ENCODE measurements at regions not wholly inside any gene's neighbourhood (a gene's known extent, or its start where the extent isn't known, plus 50 kb on each side); places are given as distances from the start of the nearest gene placed in this dataset.

DNA sequence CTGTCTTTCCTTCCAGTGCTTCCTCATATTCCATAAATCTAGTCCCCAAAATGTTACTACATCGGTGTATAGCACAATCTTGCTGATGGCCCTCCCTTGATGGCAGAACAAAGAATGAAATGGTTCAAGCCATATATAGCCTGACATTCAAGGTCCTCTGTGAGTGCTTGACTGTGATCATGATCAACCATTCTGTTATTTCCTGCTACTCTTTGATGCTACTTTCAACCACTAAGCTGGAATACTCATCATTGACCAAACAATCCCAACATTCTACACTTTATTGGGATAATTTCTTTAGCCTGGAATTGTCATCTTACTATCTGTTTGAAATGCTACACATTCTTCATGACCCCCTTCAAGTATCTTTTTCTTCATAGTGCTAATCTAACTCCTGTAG, 633.9 kb downstream of the PLCL1 start:
- Histone ChIP-seq H3K27ac (ENCODE audit: low read depth in 1 of 2, low read length in 2 of 2) (no peak overlapping the region), H3K27me3 (ENCODE audit: control insufficient read depth in 1 of 2, insufficient read depth in 2 of 2, low read length in 2 of 2) (peaks cover 0 to 6% of the 10 kb centered on the region in 2 experiments), H3K9me3 (ENCODE audit: control insufficient read depth in 1 of 2, insufficient read depth in 1 of 2, low read length in 2 of 2) (no peaks in the 10 kb centered on the region), H3K4me1 (ENCODE audit: insufficient read depth, low read length) (no peaks in the 10 kb centered on the region), H3K36me3 (ENCODE audit: insufficient read depth, low read length) (no peaks in the 10 kb centered on the region), H3K4me3 (ENCODE audit: low read length) (no peak overlapping the region)
- Mint-ChIP-seq H3K27me3 (peaks cover 12% of the 10 kb centered on the region), H3K36me3 (ENCODE audit: low read depth) (no peaks in the 10 kb centered on the region), H3K4me1 (ENCODE audit: low read depth) (no peaks in the 10 kb centered on the region), H3K4me3 (no peak overlapping the region), H3K27ac (no peak overlapping the region), H3K9me3 (no peaks in the 10 kb centered on the region)
- ATAC-seq (ENCODE audit: poor library complexity) (no peak), DNase-seq (no peak)
- TF ChIP-seq, protein P1, sequence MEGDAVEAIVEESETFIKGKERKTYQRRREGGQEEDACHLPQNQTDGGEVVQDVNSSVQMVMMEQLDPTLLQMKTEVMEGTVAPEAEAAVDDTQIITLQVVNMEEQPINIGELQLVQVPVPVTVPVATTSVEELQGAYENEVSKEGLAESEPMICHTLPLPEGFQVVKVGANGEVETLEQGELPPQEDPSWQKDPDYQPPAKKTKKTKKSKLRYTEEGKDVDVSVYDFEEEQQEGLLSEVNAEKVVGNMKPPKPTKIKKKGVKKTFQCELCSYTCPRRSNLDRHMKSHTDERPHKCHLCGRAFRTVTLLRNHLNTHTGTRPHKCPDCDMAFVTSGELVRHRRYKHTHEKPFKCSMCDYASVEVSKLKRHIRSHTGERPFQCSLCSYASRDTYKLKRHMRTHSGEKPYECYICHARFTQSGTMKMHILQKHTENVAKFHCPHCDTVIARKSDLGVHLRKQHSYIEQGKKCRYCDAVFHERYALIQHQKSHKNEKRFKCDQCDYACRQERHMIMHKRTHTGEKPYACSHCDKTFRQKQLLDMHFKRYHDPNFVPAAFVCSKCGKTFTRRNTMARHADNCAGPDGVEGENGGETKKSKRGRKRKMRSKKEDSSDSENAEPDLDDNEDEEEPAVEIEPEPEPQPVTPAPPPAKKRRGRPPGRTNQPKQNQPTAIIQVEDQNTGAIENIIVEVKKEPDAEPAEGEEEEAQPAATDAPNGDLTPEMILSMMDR (IDR thresholded peaks at IDR 0.05), result no peak
- CTCF ChIA-PET, result no interaction called here
- intact Hi-C loops (cut with DNase I, micrococcal nuclease), result no loop called here
- POLR2A ChIA-PET, result no interaction called here

DNA sequence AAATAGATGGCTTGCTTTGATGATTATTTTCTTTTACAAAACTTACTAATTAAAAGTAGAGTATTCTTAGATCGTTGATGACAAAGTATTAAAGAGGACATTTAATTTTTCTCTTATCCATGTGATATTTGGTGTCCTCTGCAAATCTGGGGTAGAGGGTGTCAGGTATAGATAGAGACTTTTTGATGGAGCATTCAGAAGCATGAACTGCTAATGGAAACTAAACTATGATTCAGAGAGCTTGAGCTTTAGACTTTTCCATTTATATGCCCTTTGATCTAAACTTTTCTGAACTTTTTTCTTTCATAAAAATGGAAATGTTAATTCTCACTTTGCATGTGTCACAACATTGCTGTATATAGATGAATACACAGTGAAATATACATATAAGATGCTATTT, 619.7 kb downstream of the PLCL1 start:
- Histone ChIP-seq H3K27ac (ENCODE audit: low read depth in 1 of 2, low read length in 2 of 2) (no peak overlapping the region), H3K4me3 (ENCODE audit: low read length) (no peak overlapping the region), H3K4me1 (ENCODE audit: insufficient read depth, low read length) (no peaks in the 10 kb centered on the region), H3K36me3 (ENCODE audit: insufficient read depth, low read length) (no peaks in the 10 kb centered on the region), H3K9me3 (ENCODE audit: control insufficient read depth in 1 of 2, insufficient read depth in 1 of 2, low read length in 2 of 2) (no peaks in the 10 kb centered on the region), H3K27me3 (ENCODE audit: control insufficient read depth in 1 of 2, insufficient read depth in 2 of 2, low read length in 2 of 2) (no peaks in the 10 kb centered on the region)
- Mint-ChIP-seq H3K36me3 (ENCODE audit: low read depth) (no peaks in the 10 kb centered on the region), H3K4me1 (ENCODE audit: low read depth) (no peaks in the 10 kb centered on the region), H3K27ac (no peak overlapping the region), H3K27me3 (peaks cover 6% of the 10 kb centered on the region), H3K9me3 (no peaks in the 10 kb centered on the region), H3K4me3 (no peak overlapping the region)
- TF ChIP-seq, protein P1 (IDR thresholded peaks at IDR 0.05), result no peak
- no peak for ATAC-seq (ENCODE audit: poor library complexity)
- no peak for DNase-seq
- POLR2A ChIA-PET, result no interaction called here
- CTCF ChIA-PET, result no interaction called here
- intact Hi-C loops (cut with DNase I, micrococcal nuclease), result no loop called here

DNA sequence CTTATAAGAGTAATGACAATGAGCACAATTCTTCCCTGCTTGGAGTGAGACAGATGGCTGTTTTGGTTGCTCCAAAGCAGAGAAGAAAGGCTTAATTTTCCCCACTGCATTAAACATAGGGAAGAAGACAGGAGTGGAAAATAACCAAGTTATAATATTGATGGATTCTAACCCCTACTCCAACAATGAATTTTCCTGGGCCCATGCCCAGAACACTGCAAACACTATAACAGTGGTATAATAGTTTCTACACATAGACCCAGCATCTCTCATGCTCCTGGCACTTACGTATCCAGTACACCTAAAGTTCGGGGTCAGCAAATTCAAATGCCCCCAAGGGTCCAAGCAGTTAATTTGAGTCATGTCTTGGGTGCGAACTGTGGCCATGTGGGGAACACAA, 613.4 kb downstream of the PLCL1 start:
- H3K36me3 ChIP-seq (ENCODE audit: insufficient read depth, low read length), result no peaks in the 10 kb centered on the region
- H3K27me3 Mint-ChIP-seq, result peaks cover 22% of the 10 kb centered on the region
- no peak overlapping the region for H3K4me3 Mint-ChIP-seq
- no peaks in the 10 kb centered on the region for H3K27me3 ChIP-seq (ENCODE audit: control insufficient read depth in 1 of 2, insufficient read depth in 2 of 2, low read length in 2 of 2)
- H3K27ac Mint-ChIP-seq, result no peak overlapping the region
- no peaks in the 10 kb centered on the region for H3K36me3 Mint-ChIP-seq (ENCODE audit: low read depth)
- H3K4me1 ChIP-seq (ENCODE audit: insufficient read depth, low read length), result no peaks in the 10 kb centered on the region
- H3K4me1 Mint-ChIP-seq (ENCODE audit: low read depth), result no peaks in the 10 kb centered on the region
- ChIA-PET CTCF (no interaction called here), POLR2A (no interaction called here)
- intact Hi-C loops (cut with DNase I, micrococcal nuclease), result no loop called here
- H3K27ac ChIP-seq (ENCODE audit: low read depth in 1 of 2, low read length in 2 of 2), result no peak overlapping the region
- TF ChIP-seq, protein P1 (IDR thresholded peaks at IDR 0.05), result no peak
- ATAC-seq (ENCODE audit: poor library complexity) (no peak), DNase-seq (no peak)
- H3K4me3 ChIP-seq (ENCODE audit: low read length), result no peak overlapping the region
- no peaks in the 10 kb centered on the region for H3K9me3 Mint-ChIP-seq
- H3K9me3 ChIP-seq (ENCODE audit: control insufficient read depth in 1 of 2, insufficient read depth in 1 of 2, low read length in 2 of 2), result no peaks in the 10 kb centered on the region
